ENCODE measurements at regions not wholly inside any gene's neighbourhood (a gene's known extent, or its start where the extent isn't known, plus 50 kb on each side); places are given as distances from the start of the nearest gene placed in this dataset.

DNA sequence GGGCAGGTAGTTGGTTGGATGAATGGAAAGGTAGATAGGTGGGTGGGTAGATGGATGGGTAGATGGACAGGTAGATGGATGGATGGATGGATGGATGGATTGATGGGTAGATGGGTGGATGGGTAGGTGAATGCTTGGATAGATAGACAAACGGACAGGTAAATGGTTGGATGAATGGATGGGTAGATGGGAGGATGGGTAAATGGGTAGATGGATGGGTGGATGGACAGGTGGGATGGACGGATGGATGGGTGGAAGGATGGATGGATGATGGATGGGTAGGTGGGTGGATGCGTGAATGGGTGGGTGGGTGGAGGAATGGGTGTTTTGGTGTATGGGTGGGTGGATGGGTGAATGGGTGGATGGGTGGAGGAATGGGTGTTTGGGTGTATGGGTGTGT lies 50.1 kb upstream of the ASAP2 start:
- DNase-seq (ENCODE audit: low read depth) = no peak

DNA sequence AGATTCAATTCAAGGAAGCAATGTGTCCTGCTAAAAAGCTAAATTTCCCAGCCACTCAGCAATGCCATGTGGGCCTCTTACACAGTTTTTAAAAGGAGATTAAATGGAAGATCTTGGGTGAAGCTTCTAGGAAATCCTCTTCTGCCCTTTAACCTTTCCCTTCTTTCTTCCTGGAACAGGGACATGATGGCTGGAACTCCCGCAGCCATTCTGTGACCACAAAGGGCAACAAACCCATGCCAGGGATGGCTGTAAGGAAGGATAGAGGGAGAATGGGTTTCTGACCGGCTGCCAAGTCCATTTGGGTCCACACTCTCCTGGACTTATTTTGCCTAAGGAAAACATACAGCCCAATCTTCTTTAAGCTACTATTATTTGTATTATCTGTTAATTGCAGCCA lies 52.6 kb upstream of the ASAP2 start:
- no peak for DNase-seq (ENCODE audit: low read depth)

DNA sequence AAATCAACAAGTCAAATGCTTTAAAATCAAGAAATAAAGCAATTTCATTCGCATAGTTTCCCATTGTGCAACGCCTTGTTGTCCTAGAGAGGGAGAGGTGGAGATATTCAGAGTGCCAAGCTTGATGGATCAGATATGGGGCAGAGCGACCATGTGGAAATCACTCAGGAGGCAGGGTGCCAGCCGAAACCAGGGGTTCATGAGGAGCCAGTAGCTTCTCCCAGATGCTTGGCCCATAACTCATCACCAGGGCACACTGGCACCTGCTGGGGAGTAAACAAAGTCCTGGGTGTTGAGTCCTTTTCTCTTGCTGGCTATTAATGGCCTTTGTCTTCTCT lies 53.0 kb upstream of the ASAP2 start:
- no peak for DNase-seq (ENCODE audit: low read depth)

DNA sequence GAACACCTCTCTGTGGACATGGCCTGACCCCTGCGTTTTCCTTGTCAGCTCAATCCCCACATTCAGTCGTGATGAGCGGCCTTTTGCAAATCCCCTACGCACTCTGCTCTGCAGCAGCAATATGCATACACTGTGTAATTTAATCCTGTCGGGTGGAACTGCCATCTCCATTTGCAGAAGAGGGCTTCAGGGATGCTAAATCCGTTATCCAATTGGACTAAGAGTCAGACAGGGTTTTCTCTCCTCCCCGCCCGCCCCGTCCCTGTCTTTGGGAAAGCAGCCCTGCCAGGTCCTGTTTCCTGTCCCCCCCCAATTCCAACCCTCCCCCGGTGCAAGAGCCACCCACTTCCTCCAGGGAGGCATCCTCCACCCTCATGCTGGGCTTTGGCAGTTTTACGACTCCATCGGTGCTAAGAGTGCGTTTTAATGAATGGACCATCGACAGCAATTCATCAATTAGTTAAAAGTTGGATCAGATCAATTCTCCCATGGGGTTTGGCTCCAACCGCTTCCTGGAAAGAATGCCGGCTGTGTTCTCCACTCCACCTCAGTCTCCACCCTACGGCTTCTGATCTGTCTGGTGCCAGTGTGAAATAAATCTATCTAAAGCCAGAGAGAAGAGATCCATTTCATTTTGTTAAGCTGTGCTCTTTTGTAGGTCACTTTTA lies 53.5 kb upstream of the ASAP2 start:
- no peak for DNase-seq (ENCODE audit: low read depth)

DNA sequence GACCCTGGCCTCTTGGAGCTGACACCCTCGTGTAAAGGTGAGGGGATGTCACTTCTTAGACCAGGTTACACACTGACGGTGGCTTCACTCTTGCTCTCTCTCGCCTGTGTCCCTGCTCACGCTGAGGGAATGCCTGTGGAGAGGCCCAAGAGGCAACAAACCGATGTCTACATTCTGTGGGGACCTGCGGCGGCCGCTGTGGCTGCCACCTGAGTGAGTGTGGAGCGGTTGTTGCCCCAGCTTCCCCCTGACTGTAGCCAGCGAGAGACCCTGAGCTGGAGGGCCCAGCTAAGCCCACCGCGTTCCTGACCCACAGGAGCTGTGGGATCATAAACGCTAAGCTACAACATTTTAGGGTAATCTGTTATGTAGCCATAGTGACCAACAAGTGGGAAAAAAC lies 55.7 kb upstream of the ASAP2 start:
- DNase-seq (ENCODE audit: low read depth) = no peak

DNA sequence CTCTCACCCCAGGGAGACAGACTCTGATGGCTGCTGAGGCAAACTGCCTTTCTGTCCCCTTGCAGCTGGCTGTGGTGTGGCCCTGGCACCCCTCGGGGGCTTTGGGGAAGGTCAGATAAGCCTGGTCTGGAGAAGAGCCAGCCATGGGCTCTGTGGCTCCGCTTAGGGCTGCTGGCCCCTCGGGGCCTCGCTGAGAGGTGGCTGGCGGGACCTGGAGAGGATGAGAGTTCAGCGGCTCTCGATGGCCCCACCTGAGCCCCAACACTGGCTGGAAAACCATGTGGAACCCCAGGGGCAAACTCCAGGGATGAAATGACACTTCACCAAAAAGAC lies 56.1 kb upstream of the ASAP2 start:
- no peak for DNase-seq (ENCODE audit: low read depth)

DNA sequence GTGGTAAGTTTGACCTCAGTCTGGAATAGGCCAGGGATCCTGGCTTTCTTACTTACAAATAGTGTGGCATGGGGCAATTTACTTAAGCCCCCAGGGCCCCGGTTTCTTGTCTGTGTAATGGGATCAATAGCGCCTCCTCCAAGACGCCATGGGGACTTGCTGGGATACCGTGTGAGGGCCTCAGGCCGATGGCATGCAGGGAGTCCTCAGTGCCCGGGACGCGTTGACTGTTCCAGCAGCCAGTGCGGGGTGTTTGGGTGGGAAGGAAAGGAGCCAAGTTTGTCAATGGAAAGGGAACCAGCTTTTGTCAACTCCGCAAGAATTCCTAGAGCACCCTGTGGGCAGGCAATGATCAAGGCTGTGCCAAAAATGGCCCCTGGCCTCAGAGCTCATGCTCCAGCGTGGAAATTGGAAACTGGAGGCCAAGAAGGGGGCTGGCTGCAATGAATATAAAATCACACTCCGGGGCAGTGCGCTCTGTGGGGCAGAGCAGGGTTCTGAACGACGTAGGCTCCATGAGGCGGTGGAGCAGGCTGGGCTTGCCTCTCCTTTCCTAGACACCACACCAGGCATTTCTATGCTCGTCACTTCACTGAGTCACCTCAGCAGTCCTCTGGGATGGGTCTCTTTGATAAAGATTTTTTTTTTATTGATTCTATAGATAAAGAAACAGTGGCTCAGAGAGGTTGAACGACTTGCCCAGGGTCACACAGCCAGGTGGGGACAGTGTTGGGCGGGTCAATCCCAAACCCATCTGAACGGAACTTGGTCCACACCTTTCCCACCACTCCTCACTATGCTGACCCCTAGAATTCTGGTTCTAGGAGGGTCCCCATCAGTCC lies 56.7 kb upstream of the ASAP2 start:
- no peak for DNase-seq (ENCODE audit: low read depth)

DNA sequence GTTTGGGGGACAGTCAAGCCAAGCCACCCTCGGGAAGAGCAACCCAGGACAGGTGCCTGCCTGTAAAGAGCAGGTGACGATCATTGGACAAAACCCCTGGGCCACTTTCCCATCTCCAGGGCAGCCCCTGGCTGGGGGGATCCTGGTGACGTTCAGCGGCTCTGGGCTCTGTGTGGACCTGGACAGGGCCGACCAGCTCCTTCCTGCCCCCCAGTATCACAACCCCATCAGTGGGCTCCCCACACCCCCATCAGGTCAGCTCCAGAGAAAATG lies 57.3 kb upstream of the ASAP2 start:
- no peak for DNase-seq (ENCODE audit: low read depth)

DNA sequence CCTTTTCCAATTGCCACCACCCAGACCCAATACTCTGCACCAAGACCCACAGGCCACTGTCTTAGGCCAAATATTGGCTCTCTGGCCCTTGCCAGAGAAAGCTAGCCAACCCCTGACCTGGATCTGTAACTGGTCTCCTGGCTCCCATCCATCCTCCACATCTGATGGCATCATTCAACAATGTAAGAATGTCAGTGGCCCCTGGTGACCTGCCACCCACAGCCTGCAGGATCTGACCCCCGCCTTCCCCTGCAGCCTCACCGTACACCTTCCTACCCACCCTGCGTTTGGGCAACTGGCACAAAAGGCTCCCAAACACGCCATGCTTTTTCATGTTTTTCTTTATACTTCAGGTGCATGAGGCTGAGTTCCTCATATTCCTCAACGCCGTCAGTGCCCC lies 60.0 kb upstream of the ASAP2 start:
- DNase-seq (ENCODE audit: low read depth) = no peak

DNA sequence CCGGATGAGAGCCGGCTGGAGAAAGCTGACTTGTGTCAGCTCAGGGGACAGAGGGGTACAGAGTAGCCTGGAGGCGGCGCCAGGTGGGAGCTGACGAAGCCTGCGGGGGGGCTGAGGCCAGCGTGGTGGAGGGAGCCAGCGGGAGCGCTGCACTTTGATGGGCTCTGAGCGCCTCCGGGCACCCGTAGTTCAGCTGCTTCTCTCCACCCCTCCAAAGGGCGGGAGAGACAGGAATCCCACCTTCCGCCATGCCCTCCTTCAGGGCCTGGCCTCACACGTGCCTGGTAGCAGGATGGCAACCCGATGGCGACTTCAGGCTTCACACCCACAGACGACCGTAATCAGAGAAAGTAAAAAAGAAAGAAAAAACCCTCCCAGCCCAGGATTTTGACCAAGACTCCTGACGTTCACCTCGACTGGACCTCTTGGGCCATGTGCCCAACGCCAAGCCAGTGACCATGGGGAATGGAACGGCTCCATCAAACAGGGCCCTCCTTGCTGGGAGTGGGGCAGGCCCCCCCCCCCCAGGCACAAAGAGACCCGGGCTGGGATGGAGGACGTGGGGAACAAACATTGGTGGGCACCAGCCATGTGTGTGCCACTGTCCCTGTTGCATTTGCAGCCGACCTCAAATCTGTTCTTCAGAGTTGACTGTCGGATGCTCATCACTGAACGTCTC lies 60.7 kb upstream of the ASAP2 start:
- DNase-seq (ENCODE audit: low read depth) = no peak

DNA sequence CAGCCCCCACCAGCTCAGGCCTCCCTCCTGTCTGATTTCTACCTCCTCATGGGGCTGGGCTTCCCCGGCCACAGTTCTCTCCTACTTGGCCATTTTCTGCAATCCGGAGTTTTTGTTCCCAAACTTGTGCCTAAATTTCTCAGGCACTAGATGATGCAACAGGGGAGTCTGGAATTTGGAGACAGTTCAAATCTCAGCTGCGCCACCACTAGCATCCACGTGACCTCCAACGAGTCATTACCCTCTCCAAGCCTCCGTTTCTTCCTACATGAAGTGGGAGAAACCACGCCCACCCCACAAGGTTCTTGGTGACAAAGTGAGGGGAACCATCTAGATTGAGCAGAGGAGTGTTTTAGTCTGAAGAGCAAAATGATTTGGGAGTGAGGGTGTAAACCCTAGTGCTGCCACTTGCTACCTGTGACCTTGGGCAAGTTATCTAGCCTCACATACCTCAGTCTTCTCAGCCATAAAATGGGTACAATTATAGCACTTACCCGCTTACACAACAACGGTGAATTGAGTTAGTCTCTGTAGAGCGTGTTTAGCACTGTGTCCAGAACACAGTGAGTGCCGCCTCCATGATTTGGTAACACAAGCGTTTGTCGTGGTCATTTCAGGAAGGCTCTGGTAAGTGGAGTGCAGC lies 61.4 kb upstream of the ASAP2 start:
- DNase-seq (ENCODE audit: low read depth) = no peak

DNA sequence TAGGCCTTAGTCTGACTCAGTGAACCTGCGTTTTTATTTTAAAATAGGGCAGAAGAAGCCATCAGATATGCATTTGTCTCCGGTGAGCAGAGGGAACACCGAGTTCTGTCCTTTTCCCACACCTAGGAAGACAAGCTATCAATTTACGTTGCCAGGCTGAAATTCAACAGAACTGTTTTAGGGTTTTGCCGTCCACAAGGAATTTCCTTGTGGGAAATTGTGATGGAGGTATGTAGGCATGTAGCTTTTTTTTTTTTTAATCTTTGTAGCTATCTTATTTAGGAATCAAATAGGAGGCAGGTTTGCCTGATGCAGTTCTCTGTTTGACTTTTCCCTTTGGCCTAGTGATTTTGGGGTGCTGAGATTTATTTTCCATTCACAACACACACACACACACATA lies 62.0 kb upstream of the ASAP2 start:
- DNase-seq (ENCODE audit: low read depth) = no peak

DNA sequence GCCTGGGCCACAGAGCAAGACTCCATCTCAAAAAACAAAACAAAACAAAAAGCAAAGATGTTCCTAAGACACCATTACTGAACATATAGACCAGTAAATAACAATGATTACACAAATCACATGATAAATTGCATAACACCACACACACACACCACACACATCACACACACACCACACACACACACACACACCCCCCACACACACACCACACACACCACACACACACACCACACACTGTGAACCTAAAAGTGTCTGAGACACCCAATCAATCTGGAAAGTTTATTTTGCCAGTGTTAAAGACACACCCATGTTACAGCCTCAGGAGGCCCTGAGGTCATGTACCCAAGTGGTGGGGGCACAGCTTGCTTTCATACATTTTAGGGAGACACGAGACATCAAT lies 62.6 kb upstream of the ASAP2 start:
- no peak for DNase-seq (ENCODE audit: low read depth)

DNA sequence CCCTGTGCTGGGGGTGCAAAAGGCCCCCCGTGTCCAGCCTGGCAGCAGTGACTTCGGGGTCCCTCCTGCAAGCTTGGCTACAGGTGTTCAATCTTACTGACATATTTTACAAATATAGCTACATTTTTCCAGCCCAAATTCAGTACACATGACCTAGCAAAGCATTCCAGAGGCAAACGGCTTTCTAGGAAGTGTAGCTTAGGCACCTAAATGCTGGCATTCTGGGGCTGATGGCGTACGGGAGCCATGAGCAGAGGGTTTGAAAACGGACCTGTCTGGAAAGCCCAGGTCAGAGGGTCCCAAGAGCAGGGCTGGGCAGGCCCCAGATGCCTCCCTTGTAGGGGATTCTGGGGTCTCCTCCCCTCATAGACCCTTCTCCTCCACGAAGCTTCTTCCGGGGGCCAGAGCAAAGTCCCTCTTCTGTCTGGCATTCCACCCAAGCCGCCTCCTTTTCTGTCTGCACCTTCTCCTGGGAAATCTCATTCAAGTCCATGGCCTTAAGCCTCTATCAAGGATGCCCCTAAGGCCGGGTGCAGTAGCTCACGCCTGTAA lies 63.3 kb upstream of the ASAP2 start:
- DNase-seq (ENCODE audit: low read depth) = no peak

DNA sequence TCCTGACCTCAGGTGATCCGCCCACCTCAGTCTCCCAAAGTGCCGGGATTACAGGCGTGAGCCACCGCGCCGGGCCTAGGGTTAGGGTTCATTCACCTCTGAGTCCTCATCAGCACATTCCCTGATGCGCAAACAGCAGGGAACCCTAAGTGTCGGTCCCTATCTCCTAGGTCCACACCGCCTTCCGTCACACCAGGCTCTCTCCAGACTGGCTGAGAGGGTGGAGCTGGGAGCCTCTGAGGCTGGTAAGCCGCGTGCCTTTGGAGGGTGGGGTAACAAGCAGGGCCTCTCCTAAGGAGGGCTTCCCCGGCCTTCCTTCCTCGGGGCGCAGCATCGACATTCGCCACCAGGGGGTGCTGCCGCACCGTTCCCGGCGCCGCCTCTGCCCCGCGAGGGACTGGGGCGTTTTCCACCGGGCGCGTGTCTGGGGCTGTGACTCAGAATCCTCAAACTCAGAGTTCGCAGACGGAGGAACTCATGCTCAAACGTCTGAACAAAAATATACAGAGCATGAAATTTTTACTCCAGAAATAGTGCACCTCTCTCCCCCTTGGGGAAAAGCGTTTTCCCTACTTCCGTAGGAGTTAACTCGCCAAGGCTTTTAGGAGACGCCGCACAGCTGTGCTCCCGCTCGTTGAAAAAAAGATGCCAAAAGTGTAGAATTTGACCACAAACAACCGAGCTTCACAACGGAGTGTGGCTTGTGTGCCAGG lies 63.9 kb upstream of the ASAP2 start:
- peak; percentile 79 for DNase-seq (ENCODE audit: low read depth)

DNA sequence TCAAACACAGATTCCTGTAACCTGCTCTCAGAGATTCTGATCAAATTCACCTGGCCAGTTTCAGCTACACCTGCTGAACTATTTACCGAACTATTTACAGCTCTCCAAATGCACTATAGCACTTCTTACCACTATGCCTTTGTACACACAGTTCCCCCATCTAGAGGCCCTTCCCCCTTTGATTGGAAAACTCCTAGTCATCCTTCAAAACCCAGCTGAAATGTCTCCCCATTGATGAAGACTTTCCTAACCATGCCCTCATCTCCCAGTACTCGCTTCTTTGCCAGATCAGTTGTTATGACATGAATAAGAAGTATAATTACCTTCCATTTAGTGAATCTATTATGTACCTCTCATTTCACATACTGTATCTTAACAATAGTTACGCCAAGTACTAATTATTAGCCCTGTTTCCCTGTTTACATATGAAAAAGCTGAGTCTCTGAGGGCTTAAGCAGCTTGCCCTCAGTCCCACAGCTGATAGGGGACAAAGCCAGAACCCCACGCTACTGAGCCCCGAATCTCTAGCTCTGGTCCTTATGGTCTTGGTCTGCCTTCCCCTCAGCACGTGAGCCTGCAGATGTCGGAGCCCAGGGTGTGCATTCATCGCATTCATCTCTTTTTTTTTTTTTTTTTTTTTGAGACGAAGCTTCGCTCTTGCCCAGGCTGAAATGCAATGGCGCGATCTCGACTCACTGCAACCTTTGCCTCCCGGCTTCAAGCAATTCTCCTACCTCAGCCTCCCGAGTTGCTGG lies 64.7 kb upstream of the ASAP2 start:
- no peak for DNase-seq (ENCODE audit: low read depth)

DNA sequence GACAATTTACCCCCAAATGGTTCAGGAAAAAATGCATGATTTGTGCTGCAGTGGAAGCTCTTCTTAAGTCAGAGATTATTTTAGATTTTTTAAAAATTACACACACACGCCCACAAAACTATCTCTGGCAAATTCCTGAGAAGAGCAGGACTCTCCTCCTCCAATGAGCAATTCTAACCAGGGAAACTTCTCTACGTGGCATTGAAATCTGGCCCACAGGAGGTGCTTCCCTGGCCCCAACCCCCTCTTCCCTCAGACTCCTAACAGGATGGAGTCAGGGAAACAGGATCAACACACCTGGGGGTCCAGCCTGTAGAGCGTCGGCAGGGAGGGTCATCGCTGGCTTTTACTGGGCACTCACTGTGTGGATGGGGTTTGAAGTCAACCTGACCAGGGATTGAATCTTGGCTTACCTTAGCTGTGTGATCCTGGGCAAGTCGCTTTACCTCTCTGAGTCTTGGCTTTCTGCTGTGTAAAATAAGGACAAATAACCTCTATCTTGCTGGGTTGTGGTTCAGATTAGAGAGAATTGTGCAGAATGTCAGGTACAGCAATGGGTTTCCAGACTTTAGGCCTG lies 65.4 kb upstream of the ASAP2 start:
- DNase-seq (ENCODE audit: low read depth) = no peak

DNA sequence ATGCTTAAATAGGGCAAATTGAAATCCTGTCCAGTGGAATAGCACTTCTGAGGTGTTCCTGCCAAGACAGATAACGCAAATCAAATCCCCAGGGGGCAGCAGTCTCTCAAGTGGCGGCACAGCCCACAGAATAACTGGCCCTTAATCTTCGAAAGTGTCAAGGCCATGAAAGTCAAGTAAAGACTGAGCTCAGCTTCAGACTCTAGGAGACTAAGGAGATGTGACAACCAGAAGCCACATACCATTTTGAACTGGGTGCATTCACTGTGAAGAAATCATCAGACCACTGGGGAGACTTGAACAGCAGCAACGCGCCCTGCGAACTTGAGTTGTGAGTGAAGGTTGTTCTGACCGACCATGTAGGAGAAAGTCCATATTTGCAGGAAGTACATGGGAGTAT lies 66.0 kb upstream of the ASAP2 start:
- no peak for DNase-seq (ENCODE audit: low read depth)

DNA sequence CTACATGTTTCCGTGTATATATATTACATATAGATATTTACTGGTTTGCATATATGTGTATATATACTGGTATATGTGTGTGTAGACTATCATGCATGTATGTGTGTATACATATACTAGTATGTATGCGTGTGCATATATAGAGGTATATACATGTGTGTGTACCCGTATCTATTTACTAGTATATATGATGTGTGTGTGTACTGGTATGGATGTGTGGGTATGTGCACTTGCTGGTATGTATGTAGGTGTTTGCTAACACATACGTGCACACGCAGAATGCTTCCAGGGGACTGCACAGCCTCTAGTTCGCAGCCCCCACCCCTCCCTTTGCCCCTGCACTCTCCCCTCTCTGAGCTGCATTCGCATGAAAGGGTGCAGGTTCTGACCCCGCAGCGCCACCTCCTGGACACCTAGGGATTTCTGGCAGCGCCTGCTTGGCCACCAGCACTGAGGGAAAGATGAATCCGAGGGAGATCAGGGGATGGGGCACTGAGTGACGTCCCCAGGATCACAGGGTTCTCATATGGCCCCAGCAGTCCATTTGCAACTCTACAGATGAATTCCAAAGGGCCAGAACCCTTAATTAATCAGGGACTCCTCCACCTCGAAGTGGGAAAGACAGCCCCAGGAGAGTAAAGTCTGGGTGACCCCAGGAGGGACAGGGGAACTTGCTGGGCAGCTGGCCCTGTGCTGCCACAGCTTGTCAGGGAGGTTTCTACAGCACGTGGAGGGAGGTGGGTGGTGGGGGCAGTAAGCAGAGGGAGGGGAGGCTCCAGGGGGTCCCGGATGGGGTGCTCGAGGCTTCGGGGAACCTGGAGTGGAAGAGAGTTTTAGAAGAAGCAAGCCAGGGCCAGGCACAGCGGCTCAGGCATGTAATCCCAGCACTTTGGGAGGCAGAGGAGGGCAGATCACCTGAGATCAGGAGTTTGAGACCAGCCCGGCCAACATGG lies 66.8 kb upstream of the ASAP2 start:
- peak; percentile 47 for DNase-seq (ENCODE audit: low read depth)

Measured in activated T-cell treated with anti-CD3 and anti-CD28 coated beads for 1 hour (primary cell).